Chondrocyte (in vitro differentiated cells): ENCODE measurements at regions not wholly inside any gene's neighbourhood (a gene's known extent, or its start where the extent isn't known, plus 50 kb on each side); places are given as distances from the start of the nearest gene placed in this dataset.

Experiments
- DNase-seq: peaks from one replicate; pipeline ENCODE4 v3.0.0; 2021; ENCODE audit warnings: mixed read lengths, low spot score
- H3K27ac Mint-ChIP-seq: one replicate; pipeline ENCODE4 v1.8.0; 2021; ENCODE audit warnings: mild to moderate bottlenecking, moderate library complexity, mixed read lengths; ENCODE audit not compliant: unreplicated experiment
- H3K27me3 Mint-ChIP-seq: 2 replicates; pipeline ENCODE4 v1.8.0; 2021; ENCODE audit warnings: low read depth, mixed read lengths
- H3K36me3 Mint-ChIP-seq: 2 replicates; pipeline ENCODE4 v1.8.0; 2021; ENCODE audit warnings: low read depth, mixed read lengths
- H3K4me1 Mint-ChIP-seq: 2 replicates; pipeline ENCODE4 v1.8.0; 2021; ENCODE audit warnings: low read depth, mild to moderate bottlenecking, mixed read lengths
- H3K4me3 Mint-ChIP-seq: one replicate; pipeline ENCODE4 v1.8.0; 2021; ENCODE audit warnings: mild to moderate bottlenecking, moderate library complexity, mixed read lengths; ENCODE audit not compliant: unreplicated experiment
- H3K9me3 Mint-ChIP-seq: 2 replicates; pipeline ENCODE4 v1.8.0; 2021; ENCODE audit warnings: low read depth, mixed read lengths
- TF ChIP-seq, protein P1 (sequence below): fragments of 200-600 bp; sonication (generic); IDR thresholded peaks from 2 replicates; pipeline ENCODE4 v1.5.0; 2021; ENCODE audit warnings: antibody characterized with exemption, mild to moderate bottlenecking, moderate library complexity

DNA sequence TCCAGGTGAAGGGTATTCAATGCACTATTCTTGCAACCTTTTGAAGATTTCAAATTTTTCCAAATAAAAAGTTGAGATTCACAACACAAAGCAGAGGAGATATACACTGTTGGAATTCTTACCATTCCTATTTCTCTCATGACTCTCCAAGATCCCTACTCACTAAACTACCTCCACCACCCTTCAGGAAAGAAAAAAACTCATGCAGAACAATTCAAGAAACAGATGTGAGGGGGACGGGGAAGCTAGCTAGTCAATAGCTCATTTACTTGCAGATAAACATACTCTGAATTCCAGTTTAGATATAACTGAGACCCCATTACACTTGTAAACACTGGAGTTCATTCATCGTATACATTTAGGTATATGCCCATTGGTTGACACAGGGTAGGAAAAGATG is 90.0 kb upstream of the SERP2 start:
- no peaks in the 10 kb centered on the region for H3K36me3 Mint-ChIP-seq
- H3K27me3 Mint-ChIP-seq: peaks cover under 1% of the 10 kb centered on the region
- no peak for DNase-seq
- peaks cover 3% of the 10 kb centered on the region for H3K4me1 Mint-ChIP-seq
- peaks cover 4% of the 10 kb centered on the region for H3K9me3 Mint-ChIP-seq
- TF ChIP-seq, protein P1, sequence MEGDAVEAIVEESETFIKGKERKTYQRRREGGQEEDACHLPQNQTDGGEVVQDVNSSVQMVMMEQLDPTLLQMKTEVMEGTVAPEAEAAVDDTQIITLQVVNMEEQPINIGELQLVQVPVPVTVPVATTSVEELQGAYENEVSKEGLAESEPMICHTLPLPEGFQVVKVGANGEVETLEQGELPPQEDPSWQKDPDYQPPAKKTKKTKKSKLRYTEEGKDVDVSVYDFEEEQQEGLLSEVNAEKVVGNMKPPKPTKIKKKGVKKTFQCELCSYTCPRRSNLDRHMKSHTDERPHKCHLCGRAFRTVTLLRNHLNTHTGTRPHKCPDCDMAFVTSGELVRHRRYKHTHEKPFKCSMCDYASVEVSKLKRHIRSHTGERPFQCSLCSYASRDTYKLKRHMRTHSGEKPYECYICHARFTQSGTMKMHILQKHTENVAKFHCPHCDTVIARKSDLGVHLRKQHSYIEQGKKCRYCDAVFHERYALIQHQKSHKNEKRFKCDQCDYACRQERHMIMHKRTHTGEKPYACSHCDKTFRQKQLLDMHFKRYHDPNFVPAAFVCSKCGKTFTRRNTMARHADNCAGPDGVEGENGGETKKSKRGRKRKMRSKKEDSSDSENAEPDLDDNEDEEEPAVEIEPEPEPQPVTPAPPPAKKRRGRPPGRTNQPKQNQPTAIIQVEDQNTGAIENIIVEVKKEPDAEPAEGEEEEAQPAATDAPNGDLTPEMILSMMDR: no peak
- H3K27ac Mint-ChIP-seq: no peak overlapping the region
- no peak overlapping the region for H3K4me3 Mint-ChIP-seq

DNA sequence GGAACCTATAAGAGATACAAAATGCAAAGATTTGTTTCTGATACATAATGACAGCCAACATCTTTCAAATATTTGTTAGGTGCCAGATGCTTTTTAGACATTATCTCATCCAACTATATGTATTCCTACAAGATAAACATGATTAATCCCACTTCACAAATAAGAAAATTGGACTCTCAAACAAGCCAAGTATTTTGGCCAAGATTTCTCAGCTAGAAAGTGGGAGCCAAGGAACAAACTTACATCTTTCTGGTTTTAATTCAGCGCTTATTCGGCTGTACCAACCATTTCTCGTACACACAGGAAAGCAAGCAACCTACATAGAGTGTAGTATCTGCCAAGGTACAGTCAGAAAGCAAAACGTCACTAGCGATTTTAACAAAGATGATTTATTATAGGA is 85.7 kb upstream of the SERP2 start:
- Mint-ChIP-seq H3K9me3 (peaks cover 4% of the 10 kb centered on the region), H3K4me3 (no peak overlapping the region), H3K27me3 (peaks cover 14% of the 10 kb centered on the region), H3K4me1 (peaks cover 6% of the 10 kb centered on the region), H3K27ac (no peak overlapping the region), H3K36me3 (no peaks in the 10 kb centered on the region)
- no peak for DNase-seq
- TF ChIP-seq, protein P1: no peak

DNA sequence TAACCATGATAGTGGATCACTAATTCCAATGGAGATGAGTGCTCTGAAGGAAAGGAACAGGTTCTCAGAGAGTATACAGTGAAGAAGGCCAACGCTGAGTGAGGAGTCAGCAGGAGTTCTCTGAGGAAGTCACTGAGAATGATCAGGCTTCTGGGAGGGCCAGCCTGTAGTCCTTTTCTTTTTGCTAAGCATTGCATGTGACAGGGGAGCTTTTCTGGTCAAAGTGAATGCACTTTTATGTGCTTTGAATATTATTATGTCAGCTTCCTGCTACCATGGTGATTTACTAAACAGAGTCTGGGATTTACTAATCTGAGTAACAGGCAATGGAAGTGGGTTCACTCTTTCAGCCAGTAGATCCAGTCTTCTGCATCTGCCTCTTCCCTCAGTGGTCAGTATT is 81.1 kb upstream of the SERP2 start:
- Mint-ChIP-seq H3K27me3 (peaks cover 14% of the 10 kb centered on the region), H3K36me3 (no peaks in the 10 kb centered on the region), H3K4me1 (peaks cover 20% of the 10 kb centered on the region), H3K4me3 (no peak overlapping the region), H3K9me3 (no peaks in the 10 kb centered on the region), H3K27ac (peak overlapping the region; percentile 68)
- TF ChIP-seq, protein P1: no peak
- DNase-seq: no peak

DNA sequence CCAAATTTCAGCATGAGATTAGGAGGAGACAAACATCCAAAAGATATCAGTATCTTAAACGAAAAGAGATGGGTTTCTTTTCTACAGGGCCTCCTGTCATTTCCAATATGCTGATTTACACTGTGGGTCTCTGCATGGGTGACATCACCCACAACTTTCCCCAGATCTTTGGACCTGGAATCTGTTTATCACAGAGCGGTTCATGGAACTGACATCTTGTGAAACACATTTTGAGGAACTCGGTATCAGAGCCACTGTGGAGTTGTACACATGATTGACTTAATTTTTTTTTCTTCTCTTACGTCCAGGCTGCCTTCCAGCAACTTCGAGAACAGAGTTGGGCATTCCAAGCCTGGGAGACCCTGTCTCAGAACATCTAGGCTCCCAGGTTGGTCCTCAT is 80.2 kb upstream of the SERP2 start:
- H3K9me3 Mint-ChIP-seq: no peaks in the 10 kb centered on the region
- DNase-seq: no peak
- H3K27ac Mint-ChIP-seq: peak overlapping the region; percentile 73

DNA sequence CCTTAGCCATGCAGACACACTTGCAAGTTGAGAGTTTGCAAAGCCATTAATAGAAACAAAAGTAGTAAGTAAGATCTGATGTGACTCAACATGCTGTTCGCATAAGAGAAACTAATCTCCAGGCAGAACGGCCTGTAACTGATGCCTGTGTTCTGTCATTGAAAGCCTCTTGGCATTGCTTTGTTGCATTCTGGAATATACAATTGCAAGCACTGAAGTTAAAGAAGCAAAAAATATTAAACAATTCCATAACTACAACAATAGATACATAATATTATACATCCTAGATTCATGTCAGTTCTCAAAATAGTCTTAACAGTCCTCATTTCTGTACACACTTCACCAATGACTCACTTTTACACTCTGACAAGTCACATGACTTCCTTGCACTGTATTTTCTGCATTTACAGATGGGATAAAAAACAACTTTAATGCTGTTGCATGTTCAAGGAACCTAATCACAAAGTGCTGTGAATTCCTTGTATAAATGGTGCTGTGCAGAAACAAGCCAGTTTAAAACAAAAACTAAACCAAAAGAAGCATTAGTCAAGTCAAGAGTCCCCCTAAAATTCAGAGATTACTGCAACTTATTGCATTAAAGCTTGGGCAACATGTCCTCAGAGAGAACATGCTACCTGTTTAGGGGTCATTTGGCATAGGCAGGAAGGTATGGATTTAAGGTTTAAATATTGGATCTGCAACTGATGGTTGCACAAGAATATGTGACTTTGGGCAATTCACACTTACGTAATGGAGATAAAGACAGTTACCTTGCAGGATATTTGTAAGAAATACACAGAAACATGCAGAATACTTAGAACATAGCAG is 79.5 kb upstream of the SERP2 start:
- Mint-ChIP-seq H3K27me3 (peaks cover 12% of the 10 kb centered on the region), H3K36me3 (no peaks in the 10 kb centered on the region), H3K4me3 (no peak overlapping the region), H3K9me3 (no peaks in the 10 kb centered on the region), H3K27ac (peak overlapping the region; percentile 73), H3K4me1 (peaks cover 20% of the 10 kb centered on the region)
- no peak for DNase-seq
- TF ChIP-seq, protein P1: no peak

More for the DNA sequence above, 80.2 kb upstream of the SERP2 start:
- Mint-ChIP-seq H3K36me3 (no peaks in the 10 kb centered on the region), H3K4me3 (no peak overlapping the region), H3K4me1 (peaks cover 20% of the 10 kb centered on the region), H3K27me3 (peaks cover 14% of the 10 kb centered on the region)
- TF ChIP-seq, protein P1: no peak
